NCI-H146 (cell line): ENCODE measurements at regions not wholly inside any gene's neighbourhood (a gene's known extent, or its start where the extent isn't known, plus 50 kb on each side); places are given as distances from the start of the nearest gene placed in this dataset.
A peak's percentile ranks its signal among the peaks of the same experiment; 100 is the strongest.
"Not testable (repeated sequence)": the region's sequence is repeated elsewhere in the genome, so short reads cannot be mapped to it uniquely, and the experiment has no call there.

ENCODE experiments used
- DNase-seq: peaks from one replicate; lab custom pipeline; 2025; lab: John Stamatoyannopoulos, UW

DNA sequence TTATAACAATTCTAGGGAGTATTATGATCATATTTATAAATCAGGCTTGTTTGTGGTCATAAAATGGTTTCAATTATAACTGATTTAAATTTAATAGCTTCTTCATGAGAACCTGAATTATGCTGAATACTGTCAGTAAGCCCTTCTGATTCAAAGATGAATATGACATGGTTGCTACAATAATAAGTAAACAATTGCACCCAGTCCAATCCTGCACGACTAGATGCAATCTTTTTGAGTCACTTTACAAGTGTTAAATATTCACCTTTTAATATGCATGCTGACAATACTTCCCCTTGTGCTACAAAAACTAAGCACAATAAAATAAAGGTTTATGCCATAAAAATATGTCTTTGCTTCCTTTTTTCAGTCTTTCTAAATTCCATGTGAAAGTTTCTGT, 325.2 kb downstream of the KCNJ3 start:
- DNase-seq, result no peak

- DNase-seq, result no peak
Observed at GRCh38 chr2:155022531-155022930, 324.0 kb downstream of the KCNJ3 start.

DNA sequence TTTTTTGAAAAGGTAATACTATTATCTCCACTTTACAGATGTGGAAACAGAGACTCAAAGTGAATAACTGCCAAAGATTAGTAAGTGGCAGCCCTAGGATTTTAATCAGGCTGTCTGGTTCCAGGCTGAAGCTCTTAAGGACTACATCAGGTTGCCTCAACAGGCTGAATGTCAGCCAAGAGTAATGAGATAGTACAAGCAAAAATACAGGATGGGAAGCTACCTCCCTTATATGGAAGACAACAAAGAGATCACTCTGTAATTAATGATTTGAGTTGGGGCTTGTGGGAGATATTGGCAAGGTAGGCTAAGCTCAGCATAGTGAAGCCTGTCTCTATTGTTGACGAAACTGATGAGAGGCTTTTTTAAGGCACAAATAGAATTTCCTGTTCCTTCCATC, 323.1 kb downstream of the KCNJ3 start:
- peak; percentile 6 for DNase-seq

GRCh38 chr2:155020246-155020645, 321.8 kb downstream of the KCNJ3 start:
- DNase-seq, result no peak

DNA sequence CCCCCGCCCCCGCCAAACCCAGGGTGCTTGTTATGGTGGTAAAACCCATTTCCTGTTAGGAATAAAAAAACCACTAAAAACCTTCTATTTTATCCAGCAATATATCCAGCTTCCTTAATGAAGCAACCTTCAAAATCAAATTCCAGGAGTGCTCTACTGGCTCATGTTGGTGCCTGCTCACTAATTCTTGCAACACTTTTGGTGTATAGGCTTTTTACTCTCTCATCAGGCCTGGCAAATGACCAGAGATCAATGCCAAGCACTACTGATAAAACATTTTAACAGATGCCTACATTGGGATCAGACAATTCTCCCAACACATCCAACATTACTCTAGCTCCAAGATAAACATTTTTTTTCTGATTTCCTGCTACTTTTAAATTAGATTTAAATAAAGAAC, 312.4 kb downstream of the KCNJ3 start:
- no peak for DNase-seq

- no peak for DNase-seq
Observed at GRCh38 chr2:154995361-154995760, 296.9 kb downstream of the KCNJ3 start.

DNA sequence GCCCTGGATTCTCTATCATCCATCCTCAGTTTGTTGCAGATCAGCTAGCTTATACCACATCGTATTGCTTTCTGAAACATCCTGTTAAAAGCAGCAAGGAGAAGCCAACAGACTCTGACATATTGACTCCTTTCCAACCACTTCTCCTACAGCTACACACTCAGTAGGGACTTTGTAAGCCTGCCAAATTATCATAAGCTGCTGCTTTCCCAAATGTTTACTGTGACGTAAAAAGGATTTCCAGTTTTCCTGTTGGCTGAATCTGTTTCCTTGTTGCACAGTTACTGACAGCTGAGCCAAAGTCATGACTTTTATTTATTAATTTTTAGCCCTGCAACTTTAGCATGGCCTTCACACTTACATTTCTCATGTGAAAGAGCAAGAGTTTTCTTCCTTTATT, 294.3 kb downstream of the KCNJ3 start:
- DNase-seq, result no peak

- no peak for DNase-seq
Observed at GRCh38 chr2:154978710-154979109, 280.2 kb downstream of the KCNJ3 start.

DNA sequence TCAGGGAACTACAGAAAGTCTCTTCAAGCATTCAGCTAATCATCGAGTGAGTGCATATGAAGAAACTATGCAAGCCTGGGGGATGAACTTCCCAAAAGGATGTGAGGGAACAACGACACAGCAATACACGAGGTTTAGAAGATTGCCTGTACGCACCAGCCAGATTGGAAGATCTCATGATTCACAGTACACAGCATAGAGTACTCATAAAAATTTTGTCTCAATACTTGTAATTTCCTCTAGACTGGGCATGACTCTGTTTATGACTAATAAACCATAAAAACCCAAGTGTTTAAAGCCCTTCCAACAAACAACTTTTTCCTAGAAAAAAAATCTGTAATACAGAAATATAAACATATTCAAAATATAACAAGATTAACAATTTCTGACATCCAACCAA, 279.7 kb downstream of the KCNJ3 start:
- DNase-seq, result no peak

GRCh38 chr2:154974041-154974440, 275.5 kb downstream of the KCNJ3 start:
- DNase-seq, result no peak

DNA sequence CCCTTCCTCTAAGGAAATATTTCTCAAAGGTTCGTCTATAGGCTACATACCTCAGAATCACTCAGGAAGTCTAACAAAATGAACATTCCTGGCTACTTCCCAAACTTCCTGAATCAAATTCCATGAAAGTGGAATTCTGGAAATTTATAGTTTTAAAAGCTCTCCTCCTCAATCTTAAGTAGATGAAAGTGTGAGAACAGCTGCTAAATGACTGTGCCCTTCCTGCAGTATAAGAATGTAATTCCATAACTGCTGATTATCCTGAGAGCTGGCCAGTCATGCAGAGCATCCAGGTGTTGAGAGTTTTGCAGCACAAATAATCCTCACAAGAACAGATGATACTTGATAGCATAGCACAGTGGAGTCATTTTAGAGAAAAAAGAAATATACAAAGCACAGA, 265.0 kb downstream of the KCNJ3 start:
- DNase-seq, result peak; percentile 35

DNA sequence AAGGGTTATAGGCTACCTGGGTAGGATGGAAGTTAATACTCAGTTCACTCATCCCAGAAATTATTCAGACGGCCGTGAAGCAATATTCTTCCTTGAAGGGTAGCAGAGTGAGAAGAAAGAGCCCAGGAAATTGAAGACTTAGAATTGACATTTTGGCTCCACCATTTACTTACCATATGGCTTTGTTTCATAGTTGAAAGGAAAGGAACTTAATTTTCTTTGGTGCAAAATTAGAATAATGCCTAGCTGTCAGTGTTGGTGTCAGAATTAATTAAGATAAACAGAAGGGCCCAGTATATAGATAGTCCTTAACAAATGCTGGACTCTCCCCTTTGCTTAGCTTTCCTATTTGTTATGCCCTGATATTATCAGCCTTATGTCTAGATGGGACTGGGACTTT, 263.2 kb downstream of the KCNJ3 start:
- no peak for DNase-seq

DNA sequence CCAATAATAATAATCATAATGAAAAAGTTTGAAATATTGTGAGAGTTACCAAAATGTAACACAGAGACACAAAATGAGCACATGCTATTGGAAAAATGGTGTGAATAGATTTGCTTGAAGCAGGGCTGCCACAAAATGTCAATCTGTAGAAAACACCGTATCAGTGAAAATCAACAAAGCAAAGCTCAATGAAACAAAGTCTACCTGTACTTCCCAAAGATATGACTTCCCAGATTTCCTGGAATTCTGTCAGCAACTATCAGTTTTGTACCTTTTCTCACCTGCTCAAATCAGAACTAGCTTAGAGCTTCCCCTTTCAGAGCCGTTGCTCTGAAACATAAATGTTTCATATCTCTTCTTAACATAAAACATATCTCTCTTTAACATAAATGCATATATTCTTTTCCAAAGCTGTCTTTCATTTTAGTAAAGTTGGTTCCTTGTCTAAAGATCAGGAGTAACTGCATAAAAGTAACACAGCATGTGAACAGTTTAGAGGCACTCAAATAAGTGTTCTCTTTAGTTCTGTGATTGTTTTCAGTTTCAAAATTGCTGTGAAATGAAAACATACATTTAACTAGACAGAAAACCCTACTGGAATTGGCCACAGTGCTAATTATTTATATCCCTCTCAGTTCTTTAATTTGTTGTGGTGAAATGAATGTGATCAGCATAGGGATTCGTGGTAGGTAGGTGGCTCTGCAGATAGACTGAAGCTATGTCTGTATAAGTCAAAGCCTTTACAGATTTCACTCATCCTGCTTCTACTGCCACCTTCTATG, 262.5 kb downstream of the KCNJ3 start:
- DNase-seq, result no peak

DNA sequence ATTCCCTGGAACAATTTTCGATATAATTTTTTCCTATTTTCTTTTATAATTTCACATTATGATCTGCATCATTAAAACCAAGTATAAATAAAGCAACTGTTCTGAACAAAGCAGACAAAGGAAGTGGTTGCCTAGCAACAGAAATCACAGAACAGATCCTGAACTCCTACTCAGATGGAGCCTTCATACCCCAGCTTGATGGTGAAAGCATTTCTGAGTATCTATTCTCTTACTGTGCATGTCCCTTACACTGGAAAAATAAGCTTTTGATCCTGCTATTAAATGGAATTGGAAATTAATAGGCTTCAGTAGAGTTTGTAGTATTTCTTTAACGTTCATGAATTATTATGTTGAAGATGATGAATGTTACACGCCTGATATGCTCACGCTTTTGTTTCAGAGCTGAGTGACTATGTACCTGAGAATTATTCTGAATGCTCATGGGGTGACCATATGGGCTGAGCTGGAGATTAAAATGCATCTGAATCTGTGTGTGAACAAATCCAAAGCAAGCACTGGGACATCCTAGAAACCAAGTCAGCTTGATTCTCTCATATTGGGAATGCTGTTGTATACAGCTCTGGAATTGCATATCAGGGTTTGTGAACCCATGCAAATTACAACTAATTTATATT, 254.0 kb downstream of the KCNJ3 start:
- peak; percentile 59 for DNase-seq

GRCh38 chr2:154947416-154947815, 248.9 kb downstream of the KCNJ3 start:
- DNase-seq, result not testable (repeated sequence)

- DNase-seq, result peak; percentile 21
Observed at GRCh38 chr2:154945984-154946383, 247.5 kb downstream of the KCNJ3 start.

DNA sequence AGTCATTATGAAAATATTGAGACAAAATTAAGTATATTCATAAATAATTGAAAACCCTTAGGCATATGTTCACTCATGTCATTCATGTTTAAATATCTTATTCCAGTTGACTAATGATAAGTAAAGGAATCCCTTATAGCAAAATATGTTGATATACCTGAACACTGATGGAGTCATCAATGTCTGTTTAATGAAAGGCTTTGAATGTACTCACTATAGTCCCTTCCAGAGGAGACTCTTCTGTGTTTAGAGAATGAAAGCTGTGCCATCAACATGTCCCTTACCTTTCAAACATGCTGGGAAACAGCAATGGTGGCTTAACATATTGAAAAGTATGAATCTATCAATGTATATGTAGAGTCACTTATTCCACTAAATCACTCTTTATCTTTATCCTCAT, 242.9 kb downstream of the KCNJ3 start:
- DNase-seq, result no peak

DNA sequence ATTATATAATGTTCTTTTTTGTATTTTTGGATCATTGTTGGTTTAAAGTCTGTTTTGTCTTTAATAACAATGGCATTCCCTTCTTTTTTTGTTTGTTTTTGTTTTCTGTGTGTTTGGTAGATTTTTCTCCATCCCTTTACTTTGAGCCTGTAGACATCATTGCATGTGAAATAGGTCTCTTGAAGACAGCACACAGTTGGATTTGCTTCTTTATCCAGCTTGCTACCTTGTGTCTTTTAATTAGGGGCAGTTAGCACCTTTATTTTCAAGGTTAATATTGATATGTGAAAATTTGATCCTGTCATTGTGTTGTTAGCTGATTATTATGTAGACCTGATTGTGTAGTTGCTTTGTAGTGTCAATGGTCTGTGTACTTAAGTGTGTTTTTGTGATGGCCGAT, 235.7 kb downstream of the KCNJ3 start:
- DNase-seq, result no peak

DNA sequence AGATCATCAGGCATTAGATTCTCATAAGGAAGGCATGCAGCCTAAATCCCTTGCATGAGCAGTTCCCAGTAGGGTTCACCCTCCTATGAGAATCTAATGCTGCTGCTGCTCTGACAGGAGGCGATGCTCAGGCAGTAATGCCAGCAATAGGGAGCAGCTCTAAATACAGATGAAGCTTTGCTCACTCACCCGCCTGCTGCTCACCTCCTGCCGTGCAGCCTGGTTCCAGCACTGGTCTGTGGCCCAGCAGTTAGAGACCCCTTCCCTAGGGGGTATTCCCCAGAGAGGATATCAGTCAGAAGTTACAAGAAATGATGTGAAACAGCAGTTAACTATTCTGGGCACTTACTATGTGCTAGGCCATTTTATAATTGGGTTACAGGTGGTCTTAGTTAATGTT, 226.0 kb downstream of the KCNJ3 start:
- no peak for DNase-seq

- DNase-seq, result no peak
Observed at GRCh38 chr2:154914561-154914960, 216.1 kb downstream of the KCNJ3 start.

GRCh38 chr2:154912215-154912614, 213.7 kb downstream of the KCNJ3 start:
- peak; percentile 93 for DNase-seq

DNA sequence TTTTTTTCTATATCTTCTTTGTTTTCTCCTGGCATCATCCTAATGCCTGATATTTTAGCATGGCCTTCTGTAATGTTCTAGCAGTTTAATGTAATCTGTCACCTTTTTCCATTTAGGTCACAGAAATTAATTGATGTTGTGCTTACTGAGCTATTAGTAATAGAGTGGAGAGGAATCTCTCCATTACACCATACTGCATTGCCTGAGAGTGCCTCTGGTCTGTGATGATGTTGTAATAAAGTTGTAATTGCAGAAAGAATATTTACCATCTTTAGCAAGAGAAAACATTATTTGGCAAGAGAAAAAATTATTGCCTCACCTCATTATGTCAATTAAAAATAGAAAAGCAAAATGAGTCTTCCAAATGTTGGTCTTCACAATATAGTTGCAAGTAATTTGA, 213.2 kb downstream of the KCNJ3 start:
- peak; percentile 66 for DNase-seq

GRCh38 chr2:154910701-154911100, 212.2 kb downstream of the KCNJ3 start:
- DNase-seq, result no peak

GRCh38 chr2:154908327-154908726, 209.8 kb downstream of the KCNJ3 start:
- DNase-seq, result no peak
